ENCODE measurements at regions not wholly inside any gene's neighbourhood (a gene's known extent, or its start where the extent isn't known, plus 50 kb on each side); places are given as distances from the start of the nearest gene placed in this dataset.

- TF ChIP-seq CTCF (IDR thresholded peaks at IDR 0.05; ENCODE audit: low read length): no peak
- TF ChIP-seq EZH2 (IDR thresholded peaks at IDR 0.05; ENCODE audit: borderline replicate concordance, low read length): no peak
Observed at GRCh38 chr2:239583879-239584859, 183.3 kb upstream of the HDAC4 start.

Data from OCI-LY1 (cell line).